ENCODE measurements at regions not wholly inside any gene's neighbourhood (a gene's known extent, or its start where the extent isn't known, plus 50 kb on each side); places are given as distances from the start of the nearest gene placed in this dataset.
"Not testable (repeated sequence)": the region's sequence is repeated elsewhere in the genome, so short reads cannot be mapped to it uniquely, and the experiment has no call there.

DNA sequence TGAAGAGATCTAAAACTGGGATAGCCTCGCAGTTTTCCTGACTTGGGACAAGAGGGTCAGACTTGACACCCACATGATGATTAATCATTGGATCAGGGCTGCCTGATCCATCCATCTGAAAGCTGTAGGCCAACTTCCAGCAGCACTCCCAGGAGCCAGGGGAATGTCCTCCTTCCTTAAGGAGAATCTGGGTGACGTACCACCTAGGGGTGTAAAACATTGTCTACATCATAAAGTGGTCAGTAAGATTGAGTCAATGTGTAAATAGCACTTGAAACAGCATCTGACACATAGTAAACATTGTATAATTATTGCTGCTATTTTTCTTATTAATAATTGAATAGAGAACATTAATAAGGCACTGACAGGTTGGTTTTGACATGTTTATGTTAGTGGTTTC lies 392.8 kb downstream of the JRKL start:
- DNase-seq (ENCODE audit: low spot score), result no peak

GRCh38 chr11:96783311-96783710 lies 393.5 kb downstream of the JRKL start:
- no peak for DNase-seq (ENCODE audit: low spot score)

DNA sequence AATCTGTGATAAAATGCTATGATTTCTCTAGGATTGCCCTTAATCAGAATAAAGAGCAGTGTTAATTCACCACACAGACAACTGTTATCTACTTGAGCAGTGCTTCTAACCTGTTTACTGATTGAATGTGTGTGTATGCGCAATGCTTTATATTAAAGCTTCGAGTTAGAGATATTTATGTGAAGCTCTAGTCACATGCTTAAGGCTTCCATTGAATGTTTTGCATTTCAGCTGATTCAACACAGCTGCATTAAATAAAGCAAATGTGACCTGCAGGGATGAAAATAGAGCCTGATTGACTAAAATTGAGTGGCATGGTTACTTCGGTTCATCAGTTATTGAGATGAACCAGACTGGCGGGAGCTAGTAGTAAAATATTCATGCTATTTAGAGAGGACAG lies 395.3 kb downstream of the JRKL start:
- no peak for DNase-seq (ENCODE audit: low spot score)

DNA sequence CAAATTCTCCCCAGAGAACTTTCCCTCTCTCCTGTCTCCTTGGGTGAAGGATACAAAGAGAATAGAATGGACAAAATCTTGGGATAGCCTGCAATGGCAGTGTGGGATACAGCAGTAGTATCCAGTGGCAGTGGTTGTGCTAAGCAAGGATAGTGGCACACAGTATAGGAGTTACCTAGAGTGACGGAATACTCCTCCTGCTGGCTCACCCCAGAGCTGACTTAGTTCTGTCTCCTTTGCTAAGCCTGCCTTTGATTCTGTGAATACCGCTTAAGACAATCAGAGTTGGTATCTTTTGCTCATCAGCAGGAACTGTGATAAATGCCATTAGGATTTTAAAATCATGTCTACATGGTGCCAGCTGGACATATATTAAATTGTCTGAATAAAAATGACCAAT lies 404.3 kb downstream of the JRKL start:
- no peak for DNase-seq (ENCODE audit: low spot score)

DNA sequence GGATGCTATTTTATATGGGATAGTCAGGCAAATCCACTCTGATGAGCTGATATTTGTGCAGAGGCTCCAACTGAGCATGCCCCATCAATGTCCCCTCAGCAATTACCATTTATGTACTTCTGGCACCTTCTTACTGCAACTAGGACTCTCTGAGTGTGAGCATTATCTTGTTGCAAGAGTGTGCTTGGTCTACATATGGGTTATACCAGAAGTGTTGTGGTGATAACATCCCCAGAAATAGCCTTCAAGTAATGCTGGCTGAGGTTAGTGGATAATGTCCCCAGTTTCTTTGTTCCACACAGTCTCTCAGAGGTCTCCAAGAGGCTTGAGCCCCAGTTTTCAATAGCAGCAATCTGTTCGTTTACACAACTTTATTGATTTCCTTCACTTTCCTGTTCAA lies 408.6 kb downstream of the JRKL start:
- no peak for DNase-seq (ENCODE audit: low spot score)

DNA sequence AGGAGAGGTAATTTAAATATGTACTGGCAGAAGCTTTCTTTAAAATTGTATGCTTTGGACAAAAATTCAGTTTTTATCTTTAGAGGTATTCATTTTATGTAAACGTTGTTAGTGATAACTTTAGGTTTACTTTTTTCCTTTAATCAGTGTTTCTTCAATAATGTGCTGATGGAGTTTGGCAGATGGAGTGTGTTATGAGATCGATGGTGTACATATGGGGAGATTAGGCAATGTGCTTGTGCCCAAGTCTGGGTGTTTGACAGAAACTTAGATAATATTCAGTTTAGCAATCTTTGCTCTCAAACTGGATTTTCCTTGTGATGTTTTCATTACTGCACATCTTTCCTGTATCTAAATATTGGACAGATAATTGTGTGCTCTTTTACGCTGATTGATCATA lies 425.4 kb downstream of the JRKL start:
- DNase-seq (ENCODE audit: low spot score), result no peak

DNA sequence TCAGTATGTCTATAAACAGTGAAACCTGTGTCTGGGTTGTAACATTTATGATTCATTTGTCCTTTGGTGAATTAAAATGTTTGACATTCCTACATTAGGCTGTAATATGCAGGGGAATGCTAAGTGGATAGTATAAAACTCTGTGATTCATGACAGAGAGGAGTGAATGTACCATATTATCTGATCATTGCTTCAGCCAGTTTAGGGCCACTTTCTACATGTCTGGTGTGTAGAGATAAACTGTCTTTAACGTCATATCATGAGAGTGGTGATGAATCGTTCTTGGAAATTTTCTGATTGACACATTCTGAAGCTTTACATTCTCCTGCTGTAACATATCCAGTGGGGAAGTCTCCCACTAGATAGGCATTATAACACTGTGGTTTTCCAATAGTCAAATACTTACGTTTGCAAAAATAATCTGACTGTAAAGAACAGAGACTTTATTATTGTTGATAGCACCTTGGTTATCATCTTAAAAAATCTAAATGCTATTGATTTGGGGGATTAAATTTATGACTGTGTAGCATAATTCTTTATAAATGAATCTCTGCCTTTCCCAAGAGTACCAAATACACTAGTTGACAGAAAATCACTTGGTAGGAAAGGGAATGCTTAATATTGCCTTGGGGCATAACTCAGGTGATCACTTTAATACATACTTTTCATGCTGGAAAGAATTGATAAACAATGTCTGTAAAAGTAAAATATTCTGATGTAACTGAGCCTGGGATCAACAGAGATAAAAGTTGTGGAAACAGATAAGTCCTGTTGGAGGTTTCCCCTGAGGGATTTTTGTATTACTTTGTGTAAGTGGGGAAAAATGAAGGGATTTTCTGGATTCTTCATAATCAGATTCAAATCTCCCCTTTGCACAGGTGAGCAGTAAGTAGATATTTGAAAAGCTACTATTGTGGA lies 427.9 kb downstream of the JRKL start:
- DNase-seq (ENCODE audit: low spot score), result no peak

DNA sequence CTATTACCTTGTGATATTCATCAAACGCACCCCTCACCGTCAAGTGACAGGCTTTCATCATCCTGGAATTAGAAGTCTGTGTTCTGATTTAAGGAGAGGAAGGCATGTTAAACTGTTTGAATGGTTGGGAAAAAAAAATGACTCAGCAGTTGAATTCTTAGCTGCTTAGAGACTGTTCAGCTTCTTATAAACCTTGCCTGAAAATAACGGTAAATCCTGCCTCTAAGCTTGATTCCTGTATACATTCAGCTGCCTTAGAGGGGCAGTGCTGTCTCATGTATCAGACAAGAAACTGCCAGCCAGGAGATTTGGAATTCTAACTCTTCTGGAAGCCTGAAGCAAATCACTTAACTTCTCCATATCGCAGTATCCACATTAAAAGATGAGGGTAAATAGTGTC lies 437.4 kb downstream of the JRKL start:
- no peak for DNase-seq (ENCODE audit: low spot score)

- DNase-seq (ENCODE audit: low spot score), result no peak
Measured at GRCh38 chr11:96841792-96842191, 452.0 kb downstream of the JRKL start.

DNA sequence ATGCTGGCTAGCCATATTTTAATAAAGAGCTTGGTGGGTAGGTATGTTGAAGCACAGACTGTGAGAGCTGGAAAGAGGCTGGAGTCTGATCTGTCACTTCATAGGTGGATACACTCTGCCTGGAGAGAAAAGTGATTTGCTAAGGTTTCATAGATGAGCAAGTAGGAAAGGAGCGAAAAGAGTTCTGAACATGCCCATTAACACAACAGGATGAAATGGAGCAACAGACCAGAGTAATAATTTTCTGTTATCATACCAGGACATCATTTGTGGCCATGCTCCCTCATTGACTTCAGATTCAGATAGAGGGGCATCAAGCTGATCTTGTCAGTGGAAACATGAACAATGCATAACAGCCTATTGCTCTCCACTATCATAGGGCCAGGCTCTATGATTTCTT lies 452.9 kb downstream of the JRKL start:
- DNase-seq (ENCODE audit: low spot score), result no peak

DNA sequence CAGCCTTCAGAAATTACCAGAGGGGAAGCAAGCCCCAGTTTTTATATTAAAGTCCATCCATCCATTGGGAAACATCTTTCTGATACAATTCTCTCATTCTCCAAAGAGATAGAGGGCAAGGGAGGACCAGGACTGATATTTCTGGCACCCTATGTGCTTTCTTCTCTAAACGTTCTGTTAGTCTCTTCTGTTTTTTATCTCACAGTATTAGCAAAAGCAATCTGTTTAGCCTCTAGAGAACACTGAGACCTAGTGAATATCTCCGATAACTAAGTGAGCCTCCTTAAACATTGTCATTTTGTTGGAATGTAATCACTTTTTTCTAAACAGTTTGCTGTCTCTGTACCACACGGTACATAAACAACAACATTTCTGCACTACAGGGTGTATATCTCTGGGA lies 464.6 kb downstream of the JRKL start:
- DNase-seq (ENCODE audit: low spot score), result no peak

- DNase-seq (ENCODE audit: low spot score), result not testable (repeated sequence)
Measured at GRCh38 chr11:96861722-96862121, 471.9 kb downstream of the JRKL start.

DNA sequence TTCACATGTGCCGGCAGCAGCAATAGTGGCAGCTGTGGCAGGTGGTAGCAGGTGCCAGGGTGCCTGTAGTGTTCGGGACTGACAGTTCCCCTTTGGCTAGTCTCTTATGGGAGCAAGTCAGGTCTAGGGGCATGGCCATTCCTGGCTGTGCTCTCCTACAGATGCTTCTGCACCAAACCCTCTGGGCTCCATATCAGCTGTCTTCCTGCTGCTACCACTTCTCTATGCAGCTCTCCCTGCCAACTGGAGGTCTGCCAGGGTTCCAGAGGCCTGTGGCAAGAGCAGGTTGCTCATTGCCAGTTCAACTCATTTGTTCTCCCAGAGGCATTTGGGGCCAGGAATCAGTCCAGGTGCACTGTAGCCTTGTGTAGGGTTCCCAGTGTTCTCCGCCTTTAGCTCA lies 473.7 kb downstream of the JRKL start:
- DNase-seq (ENCODE audit: low spot score), result no peak

DNA sequence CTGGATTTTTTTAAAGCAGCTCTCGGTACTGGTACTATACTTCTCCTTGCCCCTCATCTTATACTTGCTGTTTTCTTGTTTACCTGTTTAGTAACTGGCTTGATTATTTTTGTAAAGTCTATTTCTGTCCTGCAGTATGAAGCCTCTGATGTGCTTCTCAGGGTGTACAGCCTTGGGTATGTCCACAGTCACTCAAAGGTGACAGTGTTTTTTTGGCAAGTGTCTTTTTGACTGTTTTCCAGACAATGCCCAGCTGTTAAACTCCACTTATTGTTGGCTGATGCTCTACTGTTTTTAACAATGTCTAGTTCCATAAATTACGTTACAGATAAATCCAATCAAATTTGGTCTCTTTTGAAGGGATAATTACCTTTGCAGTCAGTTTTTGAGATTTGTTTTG lies 475.2 kb downstream of the JRKL start:
- DNase-seq (ENCODE audit: low spot score), result no peak

- no peak for DNase-seq (ENCODE audit: low spot score)
Measured at GRCh38 chr11:96869207-96869606, 479.4 kb downstream of the JRKL start.

DNA sequence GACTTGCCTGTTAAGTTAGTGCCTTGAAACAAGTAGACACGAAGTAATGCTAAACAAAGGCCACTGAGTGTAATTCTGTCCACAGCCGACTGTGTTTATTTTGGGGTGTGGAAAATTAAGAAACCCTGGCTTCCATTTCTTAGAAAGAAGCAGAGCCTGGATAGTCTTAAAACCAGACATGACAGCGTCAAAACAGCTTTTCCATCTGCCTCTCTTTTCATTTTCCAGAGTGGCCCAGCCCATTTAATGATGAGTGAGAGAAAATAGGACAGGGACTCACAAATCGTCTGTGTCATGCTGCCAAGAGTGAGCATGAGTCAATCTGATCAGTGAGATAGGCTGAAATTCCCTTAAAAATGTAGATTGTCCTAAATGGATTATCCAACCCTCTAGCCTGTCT lies 485.9 kb downstream of the JRKL start:
- DNase-seq (ENCODE audit: low spot score), result no peak

DNA sequence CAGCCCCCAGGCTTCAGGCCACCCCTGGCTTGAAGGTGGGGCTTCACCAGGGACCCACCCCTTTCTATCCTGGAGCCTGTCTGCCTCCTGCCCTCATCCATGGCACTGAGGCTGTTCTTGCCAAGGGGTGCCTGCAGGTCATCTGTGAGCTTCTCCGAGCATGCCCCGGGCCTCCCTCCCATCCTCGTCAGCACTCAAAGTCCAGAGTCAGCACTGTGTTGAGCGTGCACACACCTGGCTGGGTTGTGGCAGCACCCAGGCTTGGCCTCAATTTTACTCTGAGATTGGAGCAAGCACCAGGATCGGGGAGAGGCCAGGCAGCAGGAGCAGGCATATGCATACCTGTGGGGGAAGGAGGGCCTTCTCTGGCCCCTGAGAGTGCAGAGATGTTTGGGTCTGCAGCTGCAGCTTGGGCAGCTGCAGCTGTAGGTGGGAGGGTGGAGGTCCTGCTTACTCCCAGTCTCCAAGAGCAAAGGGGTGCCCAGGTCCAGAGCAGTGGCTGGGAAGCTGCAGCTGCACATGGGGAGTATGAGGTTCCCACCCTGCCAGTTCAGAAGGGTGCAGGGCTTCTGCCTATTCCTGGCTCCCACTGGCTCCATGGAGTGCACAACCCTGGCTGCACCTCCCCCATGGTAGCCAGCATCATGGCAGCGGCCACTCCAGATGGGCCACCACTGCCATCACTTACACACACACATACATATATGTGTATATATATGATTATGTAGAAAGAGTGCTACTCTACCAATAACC lies 488.7 kb downstream of the JRKL start:
- DNase-seq (ENCODE audit: low spot score), result no peak

DNA sequence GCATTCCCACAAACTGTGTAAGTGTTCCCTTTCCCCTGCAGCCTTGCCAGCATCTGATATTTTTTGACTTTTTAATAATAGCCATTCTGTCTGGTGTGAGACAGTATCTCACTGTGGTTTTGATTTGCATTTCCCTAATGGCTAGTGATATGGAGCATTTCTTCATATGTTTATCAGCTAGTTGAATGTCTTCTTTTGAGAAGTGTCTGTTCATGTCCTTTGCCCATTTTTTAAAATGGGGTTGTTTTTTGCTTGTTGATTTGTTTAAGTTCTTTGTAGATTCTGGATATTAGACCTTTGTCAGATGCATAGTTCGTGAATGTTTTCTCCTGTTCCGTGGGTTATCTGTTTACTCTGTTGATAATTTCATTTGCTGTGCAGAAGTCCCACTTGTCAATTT lies 492.8 kb downstream of the JRKL start:
- not testable (repeated sequence) for DNase-seq (ENCODE audit: low spot score)

DNA sequence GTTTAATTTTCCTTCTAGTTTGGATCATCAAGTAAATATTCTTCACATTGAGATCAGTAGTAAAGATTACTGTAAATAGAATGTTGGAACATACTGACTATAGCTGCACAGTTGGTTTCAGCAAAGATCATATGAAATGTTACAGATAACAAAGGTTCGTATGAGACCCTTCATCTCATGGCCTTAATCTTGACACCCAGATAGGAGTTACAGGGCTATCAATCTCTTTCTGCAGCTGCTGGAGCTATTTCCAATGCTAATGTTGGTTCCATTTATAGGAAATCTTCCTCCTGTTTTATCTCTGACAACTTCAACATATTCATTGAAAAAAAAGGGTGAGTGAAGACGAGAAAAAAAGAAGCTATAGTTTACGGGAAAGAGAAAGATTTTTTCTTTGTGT lies 495.6 kb downstream of the JRKL start:
- no peak for DNase-seq (ENCODE audit: low spot score)

- no peak for DNase-seq (ENCODE audit: low spot score)
Measured at GRCh38 chr11:96885912-96886311, 496.1 kb downstream of the JRKL start.

GRCh38 chr11:96893988-96894387 lies 504.2 kb downstream of the JRKL start:
- DNase-seq (ENCODE audit: low spot score), result no peak

GRCh38 chr11:96894587-96894986 lies 504.8 kb downstream of the JRKL start:
- DNase-seq (ENCODE audit: low spot score), result no peak

GRCh38 chr11:96899971-96900370 lies 510.2 kb downstream of the JRKL start:
- no peak for DNase-seq (ENCODE audit: low spot score)

All from LoVo (cell line).